ENCODE measurements at regions not wholly inside any gene's neighbourhood (a gene's known extent, or its start where the extent isn't known, plus 50 kb on each side); places are given as distances from the start of the nearest gene placed in this dataset.

- no peak for TF ChIP-seq CTCF (IDR thresholded peaks at IDR 0.05)
- no peak for TF ChIP-seq POLR2A (IDR thresholded peaks at IDR 0.05)
Observed at GRCh38 chr5:158165647-158166046, 306.7 kb upstream of the CLINT1 start.
